ENCODE measurements at regions not wholly inside any gene's neighbourhood (a gene's known extent, or its start where the extent isn't known, plus 50 kb on each side); places are given as distances from the start of the nearest gene placed in this dataset.
A peak's percentile ranks its signal among the peaks of the same experiment; 100 is the strongest.
"Not testable (repeated sequence)": the region's sequence is repeated elsewhere in the genome, so short reads cannot be mapped to it uniquely, and the experiment has no call there.

GRCh38 chr12:46084666-46085631 is 94.6 kb upstream of the SCAF11 start:
- no peaks in the 10 kb centered on the region for H3K9me3 ChIP-seq (ENCODE audit: control insufficient read depth, low read length)
- no peak for DNase-seq
- H3K36me3 ChIP-seq (ENCODE audit: control insufficient read depth, insufficient read depth, low read length): no peaks in the 10 kb centered on the region
- no peaks in the 10 kb centered on the region for H3K4me1 ChIP-seq (ENCODE audit: control insufficient read depth, insufficient read depth, low read length, poor library complexity, severe bottlenecking)
- H3K27ac ChIP-seq (ENCODE audit: insufficient read depth, low read length, poor library complexity, severe bottlenecking): no peak overlapping the region
- H3K27me3 ChIP-seq (replicated peaks; ENCODE audit: control insufficient read depth, insufficient read depth, low read length, poor library complexity, severe bottlenecking): no peaks in the 10 kb centered on the region
- H3K4me3 ChIP-seq (ENCODE audit: insufficient read depth, low read depth, low read length, poor library complexity, severe bottlenecking): no peak overlapping the region

GRCh38 chr12:46082490-46083200 is 92.3 kb upstream of the SCAF11 start:
- Histone ChIP-seq H3K27ac (ENCODE audit: insufficient read depth, low read length, poor library complexity, severe bottlenecking) (no peak overlapping the region), H3K27me3 (replicated peaks; ENCODE audit: control insufficient read depth, insufficient read depth, low read length, poor library complexity, severe bottlenecking) (no peaks in the 10 kb centered on the region), H3K4me3 (ENCODE audit: insufficient read depth, low read depth, low read length, poor library complexity, severe bottlenecking) (no peak overlapping the region), H3K4me1 (ENCODE audit: control insufficient read depth, insufficient read depth, low read length, poor library complexity, severe bottlenecking) (no peaks in the 10 kb centered on the region), H3K36me3 (ENCODE audit: control insufficient read depth, insufficient read depth, low read length) (no peaks in the 10 kb centered on the region), H3K9me3 (ENCODE audit: control insufficient read depth, low read length) (peaks cover 4% of the 10 kb centered on the region)
- DNase-seq: no peak

GRCh38 chr12:46073321-46073720 is 82.9 kb upstream of the SCAF11 start:
- Histone ChIP-seq H3K36me3 (ENCODE audit: control insufficient read depth, insufficient read depth, low read length) (no peaks in the 10 kb centered on the region), H3K27ac (ENCODE audit: insufficient read depth, low read length, poor library complexity, severe bottlenecking) (no peak overlapping the region), H3K9me3 (ENCODE audit: control insufficient read depth, low read length) (no peaks in the 10 kb centered on the region), H3K4me1 (ENCODE audit: control insufficient read depth, insufficient read depth, low read length, poor library complexity, severe bottlenecking) (no peaks in the 10 kb centered on the region), H3K4me3 (ENCODE audit: insufficient read depth, low read depth, low read length, poor library complexity, severe bottlenecking) (no peak overlapping the region), H3K27me3 (replicated peaks; ENCODE audit: control insufficient read depth, insufficient read depth, low read length, poor library complexity, severe bottlenecking) (no peaks in the 10 kb centered on the region)
- no peak for DNase-seq

GRCh38 chr12:46071769-46072624 is 81.6 kb upstream of the SCAF11 start:
- H3K27ac ChIP-seq (ENCODE audit: insufficient read depth, low read length, poor library complexity, severe bottlenecking): no peak overlapping the region

GRCh38 chr12:46071335-46071734 is 81.0 kb upstream of the SCAF11 start:
- no peaks in the 10 kb centered on the region for H3K4me1 ChIP-seq (ENCODE audit: control insufficient read depth, insufficient read depth, low read length, poor library complexity, severe bottlenecking)
- no peak for DNase-seq
- H3K36me3 ChIP-seq (ENCODE audit: control insufficient read depth, insufficient read depth, low read length): no peaks in the 10 kb centered on the region
- no peak overlapping the region for H3K27ac ChIP-seq (ENCODE audit: insufficient read depth, low read length, poor library complexity, severe bottlenecking)
- H3K27me3 ChIP-seq (replicated peaks; ENCODE audit: control insufficient read depth, insufficient read depth, low read length, poor library complexity, severe bottlenecking): no peaks in the 10 kb centered on the region
- no peak overlapping the region for H3K4me3 ChIP-seq (ENCODE audit: insufficient read depth, low read depth, low read length, poor library complexity, severe bottlenecking)
- H3K9me3 ChIP-seq (ENCODE audit: control insufficient read depth, low read length): no peaks in the 10 kb centered on the region

More at GRCh38 chr12:46071769-46072624, 81.6 kb upstream of the SCAF11 start:
- no peaks in the 10 kb centered on the region for H3K27me3 ChIP-seq (replicated peaks; ENCODE audit: control insufficient read depth, insufficient read depth, low read length, poor library complexity, severe bottlenecking)
- H3K4me1 ChIP-seq (ENCODE audit: control insufficient read depth, insufficient read depth, low read length, poor library complexity, severe bottlenecking): no peaks in the 10 kb centered on the region
- no peaks in the 10 kb centered on the region for H3K9me3 ChIP-seq (ENCODE audit: control insufficient read depth, low read length)
- DNase-seq: peak; percentile 15 to 42 (median 27)
- no peak overlapping the region for H3K4me3 ChIP-seq (ENCODE audit: insufficient read depth, low read depth, low read length, poor library complexity, severe bottlenecking)
- H3K36me3 ChIP-seq (ENCODE audit: control insufficient read depth, insufficient read depth, low read length): no peaks in the 10 kb centered on the region

GRCh38 chr12:46067094-46067493 is 76.7 kb upstream of the SCAF11 start:
- Histone ChIP-seq H3K4me1 (ENCODE audit: control insufficient read depth, insufficient read depth, low read length, poor library complexity, severe bottlenecking) (no peaks in the 10 kb centered on the region), H3K27me3 (replicated peaks; ENCODE audit: control insufficient read depth, insufficient read depth, low read length, poor library complexity, severe bottlenecking) (no peaks in the 10 kb centered on the region), H3K4me3 (ENCODE audit: insufficient read depth, low read depth, low read length, poor library complexity, severe bottlenecking) (no peak overlapping the region), H3K9me3 (ENCODE audit: control insufficient read depth, low read length) (no peaks in the 10 kb centered on the region), H3K27ac (ENCODE audit: insufficient read depth, low read length, poor library complexity, severe bottlenecking) (no peak overlapping the region), H3K36me3 (ENCODE audit: control insufficient read depth, insufficient read depth, low read length) (no peaks in the 10 kb centered on the region)
- no peak for DNase-seq

- Histone ChIP-seq H3K4me3 (ENCODE audit: insufficient read depth, low read depth, low read length, poor library complexity, severe bottlenecking) (no peak overlapping the region), H3K4me1 (ENCODE audit: control insufficient read depth, insufficient read depth, low read length, poor library complexity, severe bottlenecking) (no peaks in the 10 kb centered on the region), H3K27me3 (replicated peaks; ENCODE audit: control insufficient read depth, insufficient read depth, low read length, poor library complexity, severe bottlenecking) (no peaks in the 10 kb centered on the region), H3K27ac (ENCODE audit: insufficient read depth, low read length, poor library complexity, severe bottlenecking) (no peak overlapping the region), H3K36me3 (ENCODE audit: control insufficient read depth, insufficient read depth, low read length) (no peaks in the 10 kb centered on the region), H3K9me3 (ENCODE audit: control insufficient read depth, low read length) (no peaks in the 10 kb centered on the region)
- DNase-seq: no peak
Measured at GRCh38 chr12:46065412-46066166, 75.2 kb upstream of the SCAF11 start.

- no peaks in the 10 kb centered on the region for H3K4me1 ChIP-seq (ENCODE audit: control insufficient read depth, insufficient read depth, low read length, poor library complexity, severe bottlenecking)
- no peaks in the 10 kb centered on the region for H3K27me3 ChIP-seq (replicated peaks; ENCODE audit: control insufficient read depth, insufficient read depth, low read length, poor library complexity, severe bottlenecking)
- DNase-seq: no peak
- H3K4me3 ChIP-seq (ENCODE audit: insufficient read depth, low read depth, low read length, poor library complexity, severe bottlenecking): no peak overlapping the region
- H3K36me3 ChIP-seq (ENCODE audit: control insufficient read depth, insufficient read depth, low read length): no peaks in the 10 kb centered on the region
- H3K27ac ChIP-seq (ENCODE audit: insufficient read depth, low read length, poor library complexity, severe bottlenecking): no peak overlapping the region
- H3K9me3 ChIP-seq (ENCODE audit: control insufficient read depth, low read length): no peaks in the 10 kb centered on the region
Measured at GRCh38 chr12:46064548-46064947, 74.2 kb upstream of the SCAF11 start.

- not testable (repeated sequence) for DNase-seq; H3K4me3 ChIP-seq (ENCODE audit: insufficient read depth, low read depth, low read length, poor library complexity, severe bottlenecking); H3K36me3 ChIP-seq (ENCODE audit: control insufficient read depth, insufficient read depth, low read length); H3K27me3 ChIP-seq (replicated peaks; ENCODE audit: control insufficient read depth, insufficient read depth, low read length, poor library complexity, severe bottlenecking); H3K4me1 ChIP-seq (ENCODE audit: control insufficient read depth, insufficient read depth, low read length, poor library complexity, severe bottlenecking); H3K9me3 ChIP-seq (ENCODE audit: control insufficient read depth, low read length); H3K27ac ChIP-seq (ENCODE audit: insufficient read depth, low read length, poor library complexity, severe bottlenecking)
Measured at GRCh38 chr12:46058697-46059096, 68.3 kb upstream of the SCAF11 start.
